ENCODE measurements at regions not wholly inside any gene's neighbourhood (a gene's known extent, or its start where the extent isn't known, plus 50 kb on each side); places are given as distances from the start of the nearest gene placed in this dataset.
A peak's percentile ranks its signal among the peaks of the same experiment; 100 is the strongest.
"Not testable (repeated sequence)": the region's sequence is repeated elsewhere in the genome, so short reads cannot be mapped to it uniquely, and the experiment has no call there.

GRCh38 chr14:61602003-61602732 is 93.1 kb upstream of the HIF1A start:
- DNase-seq: no peak

- DNase-seq: peak; percentile 59
These were observed 92.6 kb upstream of the HIF1A start for GRCh38 chr14:61602733-61603077.

GRCh38 chr14:61603736-61604135 is 91.6 kb upstream of the HIF1A start:
- DNase-seq: no peak

- DNase-seq: no peak
These were observed 87.6 kb upstream of the HIF1A start for GRCh38 chr14:61607570-61608244.

- no peak for DNase-seq
These were observed 86.8 kb upstream of the HIF1A start for GRCh38 chr14:61608245-61609165.

- DNase-seq: no peak
These were observed 86.0 kb upstream of the HIF1A start for GRCh38 chr14:61609191-61609843.

- DNase-seq: no peak
These were observed 85.4 kb upstream of the HIF1A start for GRCh38 chr14:61609884-61610283.

GRCh38 chr14:61610900-61611299 is 84.4 kb upstream of the HIF1A start:
- no peak for DNase-seq

- DNase-seq: no peak
These were observed 83.3 kb upstream of the HIF1A start for GRCh38 chr14:61611880-61612630.

- not testable (repeated sequence) for DNase-seq
These were observed 82.3 kb upstream of the HIF1A start for GRCh38 chr14:61613006-61613405.

GRCh38 chr14:61614693-61615092 is 80.6 kb upstream of the HIF1A start:
- DNase-seq: no peak

- no peak for DNase-seq
These were observed 79.4 kb upstream of the HIF1A start for GRCh38 chr14:61615743-61616523.

- DNase-seq: no peak
These were observed 78.7 kb upstream of the HIF1A start for GRCh38 chr14:61616524-61617185.

- DNase-seq: no peak
These were observed 76.9 kb upstream of the HIF1A start for GRCh38 chr14:61618448-61618847.

GRCh38 chr14:61619494-61619893 is 75.8 kb upstream of the HIF1A start:
- DNase-seq: no peak

GRCh38 chr14:61620130-61620946 is 75.0 kb upstream of the HIF1A start:
- no peak for DNase-seq

- DNase-seq: no peak
These were observed 73.9 kb upstream of the HIF1A start for GRCh38 chr14:61621444-61621843.

- DNase-seq: no peak
These were observed 73.3 kb upstream of the HIF1A start for GRCh38 chr14:61622051-61622450.

- DNase-seq: no peak
These were observed 71.4 kb upstream of the HIF1A start for GRCh38 chr14:61623927-61624326.

GRCh38 chr14:61625165-61625564 is 70.1 kb upstream of the HIF1A start:
- DNase-seq: no peak
